C4-2B (cell line): ENCODE measurements at regions not wholly inside any gene's neighbourhood (a gene's known extent, or its start where the extent isn't known, plus 50 kb on each side); places are given as distances from the start of the nearest gene placed in this dataset.

Source experiments
- ZFX ChIP-seq: fragments of 450-650 bp; IDR thresholded peaks from 2 replicates; pipeline ENCODE4 v1.6.1; 2017
- TF ChIP-seq, protein P1 (sequence below): fragments of 450-650 bp; conservative IDR thresholded peaks from 2 replicates; pipeline ENCODE4 v1.5.1; 2017; ENCODE audit warnings: mild to moderate bottlenecking

DNA sequence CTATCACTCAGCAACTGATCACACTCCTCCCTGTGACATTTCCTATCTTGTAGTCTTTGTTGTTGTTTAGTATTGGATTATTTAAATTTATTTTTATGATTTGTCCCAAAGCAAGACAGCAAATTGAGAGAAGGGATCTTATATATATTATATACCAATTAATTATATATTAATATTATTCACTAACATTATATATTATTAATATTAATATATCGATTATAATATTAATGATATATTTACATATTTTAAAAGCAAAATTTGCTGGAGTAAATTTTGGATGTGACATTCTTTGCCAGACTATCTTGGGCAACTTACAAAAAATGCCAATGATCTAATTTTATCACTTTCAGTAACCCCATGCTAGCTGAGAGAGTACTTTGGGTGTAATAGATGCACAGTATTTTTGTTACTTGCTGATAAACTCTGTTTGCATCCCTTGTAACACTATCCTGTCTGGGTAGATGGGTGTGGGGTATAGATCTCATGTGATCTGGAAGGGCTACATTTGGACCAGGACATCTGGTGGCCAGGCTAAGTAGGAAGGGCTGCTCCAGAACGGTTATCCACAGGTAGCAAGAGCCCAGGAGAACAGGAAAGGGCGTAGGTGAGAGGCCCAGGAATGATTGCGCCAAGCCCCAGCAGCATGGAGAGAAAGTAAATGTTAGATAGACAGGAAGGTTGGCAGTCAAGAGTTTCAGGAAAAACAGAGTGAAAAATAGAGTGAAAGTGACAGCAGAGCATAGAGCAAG, 608.6 kb upstream of the KIRREL3 start:
- TF ChIP-seq, protein P1, sequence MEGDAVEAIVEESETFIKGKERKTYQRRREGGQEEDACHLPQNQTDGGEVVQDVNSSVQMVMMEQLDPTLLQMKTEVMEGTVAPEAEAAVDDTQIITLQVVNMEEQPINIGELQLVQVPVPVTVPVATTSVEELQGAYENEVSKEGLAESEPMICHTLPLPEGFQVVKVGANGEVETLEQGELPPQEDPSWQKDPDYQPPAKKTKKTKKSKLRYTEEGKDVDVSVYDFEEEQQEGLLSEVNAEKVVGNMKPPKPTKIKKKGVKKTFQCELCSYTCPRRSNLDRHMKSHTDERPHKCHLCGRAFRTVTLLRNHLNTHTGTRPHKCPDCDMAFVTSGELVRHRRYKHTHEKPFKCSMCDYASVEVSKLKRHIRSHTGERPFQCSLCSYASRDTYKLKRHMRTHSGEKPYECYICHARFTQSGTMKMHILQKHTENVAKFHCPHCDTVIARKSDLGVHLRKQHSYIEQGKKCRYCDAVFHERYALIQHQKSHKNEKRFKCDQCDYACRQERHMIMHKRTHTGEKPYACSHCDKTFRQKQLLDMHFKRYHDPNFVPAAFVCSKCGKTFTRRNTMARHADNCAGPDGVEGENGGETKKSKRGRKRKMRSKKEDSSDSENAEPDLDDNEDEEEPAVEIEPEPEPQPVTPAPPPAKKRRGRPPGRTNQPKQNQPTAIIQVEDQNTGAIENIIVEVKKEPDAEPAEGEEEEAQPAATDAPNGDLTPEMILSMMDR = no peak; the same call in 1 of the 2 replicates
- TF ChIP-seq ZFX = no peak
